ENCODE measurements at regions not wholly inside any gene's neighbourhood (a gene's known extent, or its start where the extent isn't known, plus 50 kb on each side); places are given as distances from the start of the nearest gene placed in this dataset.

GRCh38 chr5:39711821-39712220, 287.0 kb upstream of the DAB2 start:
- H3K27ac ChIP-seq (ENCODE audit: low read length), result no peak overlapping the region
- H3K9me2 ChIP-seq (replicated peaks; ENCODE audit: insufficient read depth, low read length), result no peaks in the 10 kb centered on the region
- no peaks in the 10 kb centered on the region for H3K27me3 ChIP-seq (replicated peaks; ENCODE audit: insufficient read depth, low read length)
- no peak overlapping the region for H2AFZ ChIP-seq (ENCODE audit: low read length)
- no peaks in the 10 kb centered on the region for H4K20me1 ChIP-seq (ENCODE audit: insufficient read depth, low read length)
- H3K36me3 ChIP-seq (replicated peaks; ENCODE audit: insufficient read depth, low read length), result no peaks in the 10 kb centered on the region
- no peak for TF ChIP-seq CTCF (IDR thresholded peaks at IDR 0.05; ENCODE audit: low read length)
- TF ChIP-seq EZH2phosphoT487 (IDR thresholded peaks at IDR 0.05; ENCODE audit: low read length), result no peak
- no peak for TF ChIP-seq EZH2 (optimal IDR thresholded peaks at IDR 0.05; ENCODE audit: low read depth, low read length)
- H3F3A ChIP-seq (ENCODE audit: insufficient read depth, low read length), result no peaks in the 10 kb centered on the region
- no peaks in the 10 kb centered on the region for H3K4me1 ChIP-seq (ENCODE audit: low read length)
- H3K79me2 ChIP-seq (ENCODE audit: low read length), result no peaks in the 10 kb centered on the region
- DNase-seq, result no peak
- no peak overlapping the region for H3K9ac ChIP-seq (ENCODE audit: low read length)
- no peaks in the 10 kb centered on the region for H3K9me3 ChIP-seq (replicated peaks; ENCODE audit: insufficient read depth, low read length)
- no peak overlapping the region for H3K4me3 ChIP-seq (ENCODE audit: low read length)
- H3K4me2 ChIP-seq (ENCODE audit: low read depth, low read length), result no peak overlapping the region

- no peak for TF ChIP-seq CTCF (IDR thresholded peaks at IDR 0.05; ENCODE audit: low read length)
- TF ChIP-seq EZH2 (optimal IDR thresholded peaks at IDR 0.05; ENCODE audit: low read depth, low read length), result no peak
- no peak for TF ChIP-seq EZH2phosphoT487 (IDR thresholded peaks at IDR 0.05; ENCODE audit: low read length)
Measured at GRCh38 chr5:39709032-39709431, 284.3 kb upstream of the DAB2 start.

GRCh38 chr5:39702928-39703327, 278.1 kb upstream of the DAB2 start:
- H3F3A ChIP-seq (ENCODE audit: insufficient read depth, low read length), result no peaks in the 10 kb centered on the region
- no peak overlapping the region for H3K4me3 ChIP-seq (ENCODE audit: low read length)
- H3K4me2 ChIP-seq (ENCODE audit: low read depth, low read length), result no peak overlapping the region
- no peaks in the 10 kb centered on the region for H3K9me2 ChIP-seq (replicated peaks; ENCODE audit: insufficient read depth, low read length)
- no peaks in the 10 kb centered on the region for H3K36me3 ChIP-seq (replicated peaks; ENCODE audit: insufficient read depth, low read length)
- H3K27me3 ChIP-seq (replicated peaks; ENCODE audit: insufficient read depth, low read length), result no peaks in the 10 kb centered on the region
- DNase-seq, result no peak
- H3K27ac ChIP-seq (ENCODE audit: low read length), result no peak overlapping the region
- no peaks in the 10 kb centered on the region for H4K20me1 ChIP-seq (ENCODE audit: insufficient read depth, low read length)
- H3K79me2 ChIP-seq (ENCODE audit: low read length), result no peaks in the 10 kb centered on the region
- TF ChIP-seq EZH2 (optimal IDR thresholded peaks at IDR 0.05; ENCODE audit: low read depth, low read length), result no peak
- TF ChIP-seq CTCF (IDR thresholded peaks at IDR 0.05; ENCODE audit: low read length), result no peak
- no peak for TF ChIP-seq EZH2phosphoT487 (IDR thresholded peaks at IDR 0.05; ENCODE audit: low read length)
- H3K9me3 ChIP-seq (replicated peaks; ENCODE audit: insufficient read depth, low read length), result no peaks in the 10 kb centered on the region
- no peaks in the 10 kb centered on the region for H3K4me1 ChIP-seq (ENCODE audit: low read length)
- H2AFZ ChIP-seq (ENCODE audit: low read length), result no peak overlapping the region
- no peak overlapping the region for H3K9ac ChIP-seq (ENCODE audit: low read length)

More at GRCh38 chr5:39709032-39709431, 284.3 kb upstream of the DAB2 start:
- Histone ChIP-seq H3K9ac (ENCODE audit: low read length) (no peak overlapping the region), H3K4me1 (ENCODE audit: low read length) (no peaks in the 10 kb centered on the region), H3K36me3 (replicated peaks; ENCODE audit: insufficient read depth, low read length) (no peaks in the 10 kb centered on the region), H4K20me1 (ENCODE audit: insufficient read depth, low read length) (no peaks in the 10 kb centered on the region), H3F3A (ENCODE audit: insufficient read depth, low read length) (no peaks in the 10 kb centered on the region), H2AFZ (ENCODE audit: low read length) (no peak overlapping the region), H3K9me2 (replicated peaks; ENCODE audit: insufficient read depth, low read length) (no peaks in the 10 kb centered on the region), H3K9me3 (replicated peaks; ENCODE audit: insufficient read depth, low read length) (no peaks in the 10 kb centered on the region), H3K27me3 (replicated peaks; ENCODE audit: insufficient read depth, low read length) (no peaks in the 10 kb centered on the region), H3K27ac (ENCODE audit: low read length) (no peak overlapping the region), H3K4me2 (ENCODE audit: low read depth, low read length) (no peak overlapping the region), H3K4me3 (ENCODE audit: low read length) (no peak overlapping the region), H3K79me2 (ENCODE audit: low read length) (no peaks in the 10 kb centered on the region)
- DNase-seq, result no peak

All from MM.1S (cell line).